Mesenchymal stem cell (in vitro differentiated cells and primary cell): ENCODE measurements at regions not wholly inside any gene's neighbourhood (a gene's known extent, or its start where the extent isn't known, plus 50 kb on each side); places are given as distances from the start of the nearest gene placed in this dataset.

ENCODE experiments used
- DNase-seq: peaks from one replicate; pipeline ENCODE4 v3.0.0-alpha.2; 2013
- H2AFZ ChIP-seq: one replicate; pipeline ENCODE4 v1.6.1; 2013; ENCODE audit warnings: low read depth, mild to moderate bottlenecking, control low read depth, inconsistent platforms, low read length, moderate library complexity
- H2AK5ac ChIP-seq: 2 replicates; pipeline ENCODE4 v1.6.1; 2013; ENCODE audit warnings: low read length, moderate library complexity, mild to moderate bottlenecking, inconsistent platforms; ENCODE audit not compliant: severe bottlenecking
- H2BK120ac ChIP-seq: one replicate; pipeline ENCODE4 v1.6.1; 2013; ENCODE audit warnings: low read depth, mild to moderate bottlenecking, inconsistent platforms, low read length, moderate library complexity
- H2BK12ac ChIP-seq, 2 experiments: one replicate each; pipeline ENCODE4 v1.6.1; 2013; ENCODE audit warnings: inconsistent platforms in 2 of 2, low read length in 2 of 2, mild to moderate bottlenecking in 2 of 2, moderate library complexity in 2 of 2, control low read depth in 1 of 2
- H2BK15ac ChIP-seq: one replicate; pipeline ENCODE4 v1.6.1; 2013; ENCODE audit warnings: mild to moderate bottlenecking, low read depth, inconsistent platforms; ENCODE audit not compliant: poor library complexity, severe bottlenecking
- H2BK5ac ChIP-seq: 2 replicates; pipeline ENCODE4 v1.6.1; 2013; ENCODE audit warnings: low read depth, mild to moderate bottlenecking, low read length, control low read depth, inconsistent platforms; ENCODE audit not compliant: poor library complexity, severe bottlenecking
- H3K14ac ChIP-seq, 2 experiments: one replicate each; pipeline ENCODE4 v1.6.1; 2013; ENCODE audit warnings: inconsistent platforms in 2 of 2, low read length in 2 of 2, control low read depth in 1 of 2, mild to moderate bottlenecking in 1 of 2, moderate library complexity in 1 of 2
- H3K18ac ChIP-seq, 2 experiments: one replicate each; pipeline ENCODE4 v1.6.1; 2013; ENCODE audit warnings: inconsistent platforms in 2 of 2, low read length in 2 of 2, control low read depth in 1 of 2, low read depth in 1 of 2, mild to moderate bottlenecking in 1 of 2
- H3K23ac ChIP-seq, 2 experiments: one replicate each; pipeline ENCODE4 v1.6.1; 2013; ENCODE audit warnings: inconsistent platforms in 2 of 2, low read length in 2 of 2, mild to moderate bottlenecking in 2 of 2, moderate library complexity in 2 of 2, control low read depth in 1 of 2
- H3K27ac ChIP-seq: 2 replicates; pipeline ENCODE4 v1.5.1; 2013; ENCODE audit warnings: mild to moderate bottlenecking, moderate library complexity, low read length, control low read depth, inconsistent platforms; ENCODE audit not compliant: poor library complexity, severe bottlenecking
- H3K27me3 ChIP-seq, 2 experiments: 2 replicates each; pipeline versions ENCODE4 v1.6.1 to v1.7.0; 2013; ENCODE audit warnings: low read length in 2 of 2, mild to moderate bottlenecking in 2 of 2, moderate library complexity in 2 of 2, control low read depth in 1 of 2, inconsistent platforms in 1 of 2; ENCODE audit not compliant: control insufficient read depth in 1 of 2, insufficient read depth in 1 of 2
- H3K36me3 ChIP-seq, 2 experiments: 2 replicates each; pipeline versions ENCODE4 v1.6.1 to v1.7.0; 2013; ENCODE audit warnings: low read length in 2 of 2, control low read depth in 1 of 2, inconsistent platforms in 1 of 2, low read depth in 1 of 2, mild to moderate bottlenecking in 1 of 2; ENCODE audit not compliant: insufficient read depth in 2 of 2, control insufficient read depth in 1 of 2
- H3K4ac ChIP-seq, 2 experiments: one replicate each; pipeline ENCODE4 v1.6.1; 2013; ENCODE audit warnings: inconsistent platforms in 2 of 2, low read length in 2 of 2, mild to moderate bottlenecking in 2 of 2, moderate library complexity in 2 of 2, control low read depth in 1 of 2, low read depth in 1 of 2
- H3K4me1 ChIP-seq: 2 replicates; pipeline ENCODE4 v1.6.1; 2013; ENCODE audit warnings: low read depth, low read length, control low read depth; ENCODE audit not compliant: control insufficient read depth, insufficient read depth
- H3K4me2 ChIP-seq: 2 replicates; pipeline ENCODE4 v1.6.1; 2013; ENCODE audit warnings: low read length, mild to moderate bottlenecking, inconsistent platforms; ENCODE audit not compliant: poor library complexity, severe bottlenecking
- H3K4me3 ChIP-seq, 2 experiments: 2 replicates each; pipeline versions ENCODE4 v1.5.1 to v1.7.0; 2013; ENCODE audit warnings: low read length in 2 of 2, mild to moderate bottlenecking in 2 of 2, control low read depth in 1 of 2, low read depth in 1 of 2; ENCODE audit not compliant: insufficient read depth in 1 of 2
- H3K79me1 ChIP-seq: replicated peaks from 2 replicates; pipeline ENCODE4 v1.6.1; 2013; ENCODE audit warnings: mild to moderate bottlenecking, control low read depth, low read length, inconsistent platforms; ENCODE audit not compliant: poor library complexity, severe bottlenecking
- H3K9ac ChIP-seq: 2 replicates; pipeline ENCODE4 v1.7.0; 2013; ENCODE audit warnings: mild to moderate bottlenecking, low read length, moderate library complexity
- H3K9me3 ChIP-seq: 2 replicates; pipeline ENCODE4 v1.7.0; 2013; ENCODE audit warnings: mild to moderate bottlenecking, low read length; ENCODE audit not compliant: control insufficient read depth
- H4K8ac ChIP-seq: one replicate; pipeline ENCODE4 v1.6.1; 2013; ENCODE audit warnings: inconsistent platforms, mild to moderate bottlenecking, low read length, moderate library complexity
- H4K91ac ChIP-seq: one replicate; pipeline ENCODE4 v1.6.1; 2013; ENCODE audit warnings: mild to moderate bottlenecking, low read length, inconsistent platforms
- WGBS: methylation state at CpG from one replicate; pipeline ENCODE4 v1.1.7; 2013; ENCODE audit warnings: mixed read lengths; 5-methylcytosine and 5-hydroxymethylcytosine counted together

GRCh38 chr5:44974813-44975212, 166.1 kb downstream of the MRPS30 start:
- H4K91ac ChIP-seq, result no peak overlapping the region
- no peak overlapping the region for H3K4me3 ChIP-seq
- H2BK120ac ChIP-seq, result no peak overlapping the region
- no peak overlapping the region for H3K14ac ChIP-seq
- DNase-seq, result no peak
- H3K9ac ChIP-seq, result no peak overlapping the region
- peaks cover 14% of the 10 kb centered on the region for H3K9me3 ChIP-seq
- no peaks in the 10 kb centered on the region for H3K27me3 ChIP-seq
- H2BK15ac ChIP-seq, result no peak overlapping the region
- H4K8ac ChIP-seq, result no peak overlapping the region
- H3K4ac ChIP-seq, result no peak overlapping the region
- 86% methylated on average over 19 of the region's 19 CpGs for WGBS
- no peak overlapping the region for H2BK12ac ChIP-seq
- H3K18ac ChIP-seq, result peak overlapping the region in 1 of 2 experiments; percentile 8
- no peaks in the 10 kb centered on the region for H3K36me3 ChIP-seq
- H2AK5ac ChIP-seq, result no peak overlapping the region
- no peak overlapping the region for H2BK5ac ChIP-seq
- no peak overlapping the region for H2AFZ ChIP-seq
- H3K4me2 ChIP-seq, result no peak overlapping the region
- no peaks in the 10 kb centered on the region for H3K4me1 ChIP-seq
- no peak overlapping the region for H3K27ac ChIP-seq
- no peak overlapping the region for H3K23ac ChIP-seq
- no peaks in the 10 kb centered on the region for H3K79me1 ChIP-seq

GRCh38 chr5:44981708-44982107, 173.0 kb downstream of the MRPS30 start:
- H3K4me2 ChIP-seq, result no peak overlapping the region
- no peak overlapping the region for H4K8ac ChIP-seq
- H3K79me1 ChIP-seq, result no peaks in the 10 kb centered on the region
- H3K27me3 ChIP-seq, result no peaks in the 10 kb centered on the region
- H3K18ac ChIP-seq, result no peak overlapping the region
- no peak overlapping the region for H3K23ac ChIP-seq
- H3K4me3 ChIP-seq, result no peak overlapping the region
- H3K9me3 ChIP-seq, result peaks cover 19% of the 10 kb centered on the region
- no peak overlapping the region for H3K9ac ChIP-seq
- WGBS, result 100% methylated on average over 1 of the region's 3 CpGs
- H2BK15ac ChIP-seq, result no peak overlapping the region
- no peak overlapping the region for H4K91ac ChIP-seq
- H2BK5ac ChIP-seq, result no peak overlapping the region
- H3K4ac ChIP-seq, result no peak overlapping the region
- no peaks in the 10 kb centered on the region for H3K36me3 ChIP-seq
- H3K27ac ChIP-seq, result no peak overlapping the region
- no peak overlapping the region for H2AFZ ChIP-seq
- H2BK12ac ChIP-seq, result no peak overlapping the region
- DNase-seq, result no peak
- no peak overlapping the region for H2AK5ac ChIP-seq
- no peak overlapping the region for H3K14ac ChIP-seq
- H2BK120ac ChIP-seq, result no peak overlapping the region
- no peaks in the 10 kb centered on the region for H3K4me1 ChIP-seq

GRCh38 chr5:44983006-44983405, 174.3 kb downstream of the MRPS30 start:
- H3K9me3 ChIP-seq, result peaks cover 17% of the 10 kb centered on the region
- H3K23ac ChIP-seq, result no peak overlapping the region
- no peak for DNase-seq
- H2BK5ac ChIP-seq, result no peak overlapping the region
- no peaks in the 10 kb centered on the region for H3K27me3 ChIP-seq
- no peaks in the 10 kb centered on the region for H3K79me1 ChIP-seq
- no peak overlapping the region for H3K27ac ChIP-seq
- no peak overlapping the region for H2AFZ ChIP-seq
- no peak overlapping the region for H3K18ac ChIP-seq
- no peak overlapping the region for H2AK5ac ChIP-seq
- no peak overlapping the region for H2BK120ac ChIP-seq
- H3K14ac ChIP-seq, result no peak overlapping the region
- no peak overlapping the region for H2BK12ac ChIP-seq
- H4K91ac ChIP-seq, result no peak overlapping the region
- H3K4ac ChIP-seq, result no peak overlapping the region
- H3K4me2 ChIP-seq, result no peak overlapping the region
- H3K9ac ChIP-seq, result no peak overlapping the region
- H3K4me1 ChIP-seq, result no peaks in the 10 kb centered on the region
- no peak overlapping the region for H2BK15ac ChIP-seq
- no peak overlapping the region for H3K4me3 ChIP-seq
- no peak overlapping the region for H4K8ac ChIP-seq
- H3K36me3 ChIP-seq, result no peaks in the 10 kb centered on the region

- Histone ChIP-seq H2AFZ (no peak overlapping the region), H3K23ac (no peak overlapping the region), H2BK5ac (no peak overlapping the region), H3K4me1 (no peaks in the 10 kb centered on the region), H4K91ac (no peak overlapping the region), H2BK15ac (no peak overlapping the region), H2BK120ac (no peak overlapping the region), H2BK12ac (no peak overlapping the region), H3K36me3 (no peaks in the 10 kb centered on the region), H4K8ac (no peak overlapping the region), H2AK5ac (no peak overlapping the region), H3K18ac (no peak overlapping the region), H3K4ac (no peak overlapping the region), H3K27me3 (no peaks in the 10 kb centered on the region), H3K4me2 (no peak overlapping the region), H3K14ac (no peak overlapping the region), H3K4me3 (no peak overlapping the region), H3K9me3 (peaks cover 23% of the 10 kb centered on the region), H3K27ac (no peak overlapping the region), H3K79me1 (no peaks in the 10 kb centered on the region), H3K9ac (no peak overlapping the region)
- no peak for DNase-seq
Measured at GRCh38 chr5:44987026-44987425, 178.3 kb downstream of the MRPS30 start.
